OCI-LY7 (cell line): ENCODE measurements at regions not wholly inside any gene's neighbourhood (a gene's known extent, or its start where the extent isn't known, plus 50 kb on each side); places are given as distances from the start of the nearest gene placed in this dataset.

Source experiments
- BruUV-seq: library from RNA; stranded (reverse); fragments of 400-500 nt; replicated peaks from 2 replicates; lab custom pipeline; 2021; lab: Mats Ljungman, UMichigan
- CTCF ChIA-PET: fragments of 300-600 bp; sonication (Branson Sonifier 250); formaldehyde crosslinking; loops from one replicate; lab custom pipeline; 2022; ENCODE audit warnings: antibody characterized with exemption; ENCODE audit not compliant: unreplicated experiment; lab: Charles Lee
- POLR2A ChIA-PET: fragments of 300-600 bp; sonication (Branson Sonifier 250); formaldehyde crosslinking; loops from one replicate; lab custom pipeline; 2022; ENCODE audit warnings: antibody characterized with exemption; lab: Charles Lee
- DNase-seq: peaks from one replicate; pipeline ENCODE4 v3.0.0-alpha.2; 2015; ENCODE audit warnings: low spot score
- H2AFZ ChIP-seq: fragments of 200-600 bp; sonication (generic), shearing (Covaris generic); 2 replicates; pipeline ENCODE4 v1.6.1; 2014; ENCODE audit warnings: mild to moderate bottlenecking, antibody characterized with exemption, low read length, moderate library complexity
- H3K27ac ChIP-seq: fragments of 200-600 bp; sonication (generic); 2 replicates; pipeline ENCODE4 v1.5.1; 2014; ENCODE audit warnings: mixed run types, low read depth, mild to moderate bottlenecking, moderate library complexity, low read length, inconsistent platforms; ENCODE audit not compliant: poor library complexity, severe bottlenecking
- H3K36me3 ChIP-seq: fragments of 200-600 bp; sonication (generic); 2 replicates; pipeline ENCODE4 v1.6.1; 2014; ENCODE audit warnings: mild to moderate bottlenecking, antibody characterized with exemption, low read length, moderate library complexity, mixed read lengths; ENCODE audit not compliant: insufficient read depth
- H3K4me1 ChIP-seq: fragments of 200-600 bp; sonication (generic); 2 replicates; pipeline ENCODE4 v1.5.1; 2014; ENCODE audit warnings: mild to moderate bottlenecking, low read length; ENCODE audit not compliant: insufficient read depth, poor library complexity, severe bottlenecking
- H3K4me2 ChIP-seq: fragments of 200-600 bp; sonication (generic); 2 replicates; pipeline ENCODE4 v1.6.1; 2014; ENCODE audit warnings: mild to moderate bottlenecking, low read length
- H3K4me3 ChIP-seq: fragments of 200-600 bp; sonication (generic); 2 replicates; pipeline ENCODE4 v1.5.1; 2014; ENCODE audit warnings: mild to moderate bottlenecking, low read depth, low read length; ENCODE audit not compliant: poor library complexity, severe bottlenecking
- H3K79me2 ChIP-seq: fragments of 200-600 bp; sonication (generic); 2 replicates; pipeline ENCODE4 v1.6.1; 2016; ENCODE audit warnings: low read depth, mild to moderate bottlenecking, low read length, moderate library complexity, mixed read lengths; ENCODE audit not compliant: insufficient read depth
- H3K9me2 ChIP-seq: fragments of 200-600 bp; sonication (generic); 2 replicates; pipeline ENCODE4 v1.6.1; 2016; ENCODE audit warnings: mild to moderate bottlenecking, low read length, mixed read lengths; ENCODE audit not compliant: insufficient read depth
- H3K9me3 ChIP-seq: fragments of 200-600 bp; sonication (generic); 2 replicates; pipeline ENCODE4 v1.6.1; 2014; ENCODE audit warnings: mild to moderate bottlenecking, mixed run types, low read length, mixed read lengths
- H4K20me1 ChIP-seq: fragments of 200-600 bp; sonication (generic); 2 replicates; pipeline ENCODE4 v1.6.1; 2014; ENCODE audit warnings: mild to moderate bottlenecking, antibody characterized with exemption, low read length, moderate library complexity, mixed read lengths; ENCODE audit not compliant: insufficient read depth
- EZH2phosphoT487 ChIP-seq: fragments of 200-600 bp; sonication (generic); IDR thresholded peaks from 2 replicates; pipeline ENCODE4 v1.6.1; 2018; ENCODE audit warnings: low read depth, borderline replicate concordance, mild to moderate bottlenecking, mixed run types, antibody characterized with exemption, low read length, moderate library complexity, mixed read lengths
- intact Hi-C: fragments of 100-400 bp; cut with micrococcal nuclease; formaldehyde crosslinking; loops from one replicate; pipeline ENCODE4 v1.10.0; 2022; ENCODE audit not compliant: unreplicated experiment
- TF ChIP-seq, protein P1 (sequence below): fragments of 200-600 bp; sonication (generic); conservative IDR thresholded peaks from 2 replicates; pipeline ENCODE4 v1.5.1; 2014; ENCODE audit warnings: mild to moderate bottlenecking, antibody characterized with exemption, low read length, moderate library complexity, mixed read lengths

DNA sequence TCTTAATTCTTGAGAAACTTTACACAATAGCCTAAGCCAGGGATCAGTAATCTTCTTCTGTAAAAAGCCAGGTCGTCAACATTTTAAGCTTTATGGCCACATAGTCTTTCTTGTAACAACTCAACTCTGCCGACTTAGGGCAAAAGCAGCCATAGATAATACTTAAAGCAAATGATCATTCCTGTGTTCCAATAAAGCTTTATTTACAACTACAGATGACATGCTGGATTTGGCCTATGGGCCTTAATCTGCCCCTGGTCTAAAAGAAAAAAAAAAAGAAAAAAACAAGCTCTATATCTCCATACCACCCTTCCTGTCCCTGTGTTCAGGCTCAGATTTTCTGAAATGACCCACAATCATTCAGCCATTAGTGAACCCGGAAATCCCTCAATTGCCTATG is 220.3 kb downstream of the ENC1 start:
- H3K9me2 ChIP-seq: no peaks in the 10 kb centered on the region
- intact Hi-C loops: no loop called here
- H3K4me3 ChIP-seq: no peak overlapping the region
- H3K79me2 ChIP-seq: no peaks in the 10 kb centered on the region
- no peaks in the 10 kb centered on the region for H3K36me3 ChIP-seq
- no peaks in the 10 kb centered on the region for H3K9me3 ChIP-seq
- ChIA-PET CTCF (no interaction called here), POLR2A (interaction anchor here (0.6 to 1.4 kb wide), 3 partner anchors 13 to 1132 kb away, joined by 3 to 5 read pairs (median 4); no protein-coding TSS in a partner anchor)
- H2AFZ ChIP-seq: no peak overlapping the region
- H3K27ac ChIP-seq: no peak overlapping the region
- no peak for DNase-seq
- TF ChIP-seq, protein P1, sequence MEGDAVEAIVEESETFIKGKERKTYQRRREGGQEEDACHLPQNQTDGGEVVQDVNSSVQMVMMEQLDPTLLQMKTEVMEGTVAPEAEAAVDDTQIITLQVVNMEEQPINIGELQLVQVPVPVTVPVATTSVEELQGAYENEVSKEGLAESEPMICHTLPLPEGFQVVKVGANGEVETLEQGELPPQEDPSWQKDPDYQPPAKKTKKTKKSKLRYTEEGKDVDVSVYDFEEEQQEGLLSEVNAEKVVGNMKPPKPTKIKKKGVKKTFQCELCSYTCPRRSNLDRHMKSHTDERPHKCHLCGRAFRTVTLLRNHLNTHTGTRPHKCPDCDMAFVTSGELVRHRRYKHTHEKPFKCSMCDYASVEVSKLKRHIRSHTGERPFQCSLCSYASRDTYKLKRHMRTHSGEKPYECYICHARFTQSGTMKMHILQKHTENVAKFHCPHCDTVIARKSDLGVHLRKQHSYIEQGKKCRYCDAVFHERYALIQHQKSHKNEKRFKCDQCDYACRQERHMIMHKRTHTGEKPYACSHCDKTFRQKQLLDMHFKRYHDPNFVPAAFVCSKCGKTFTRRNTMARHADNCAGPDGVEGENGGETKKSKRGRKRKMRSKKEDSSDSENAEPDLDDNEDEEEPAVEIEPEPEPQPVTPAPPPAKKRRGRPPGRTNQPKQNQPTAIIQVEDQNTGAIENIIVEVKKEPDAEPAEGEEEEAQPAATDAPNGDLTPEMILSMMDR: no peak
- TF ChIP-seq EZH2phosphoT487: no peak
- no TSS peak for BruUV-seq
- H4K20me1 ChIP-seq: no peaks in the 10 kb centered on the region
- no peak overlapping the region for H3K4me2 ChIP-seq
- H3K4me1 ChIP-seq: no peaks in the 10 kb centered on the region

DNA sequence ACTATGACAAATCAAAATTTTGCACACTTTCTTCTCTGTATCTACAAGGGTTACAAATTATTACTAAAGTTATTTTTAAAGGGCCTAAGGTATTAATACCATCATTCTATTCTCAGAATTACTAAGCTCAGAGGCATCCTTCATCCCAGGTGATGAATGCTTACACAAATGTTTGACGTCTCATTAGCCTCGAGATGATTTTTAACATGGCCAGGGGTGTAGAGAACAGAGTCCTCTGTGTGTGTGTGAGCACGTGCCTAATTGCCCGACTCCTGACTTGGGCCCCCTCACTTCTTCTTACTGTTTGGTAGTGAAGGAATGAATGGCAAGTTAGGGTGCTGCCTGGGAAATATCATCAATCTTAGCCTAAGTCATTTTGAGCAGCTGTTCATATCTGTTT is 221.1 kb downstream of the ENC1 start:
- ChIA-PET POLR2A (interaction anchor here (1.0 to 1.4 kb wide), 3 partner anchors 12 to 74 kb away, joined by 3 to 5 read pairs (median 3); no protein-coding TSS in a partner anchor), CTCF (no interaction called here)
- no peak overlapping the region for H3K4me3 ChIP-seq

DNA sequence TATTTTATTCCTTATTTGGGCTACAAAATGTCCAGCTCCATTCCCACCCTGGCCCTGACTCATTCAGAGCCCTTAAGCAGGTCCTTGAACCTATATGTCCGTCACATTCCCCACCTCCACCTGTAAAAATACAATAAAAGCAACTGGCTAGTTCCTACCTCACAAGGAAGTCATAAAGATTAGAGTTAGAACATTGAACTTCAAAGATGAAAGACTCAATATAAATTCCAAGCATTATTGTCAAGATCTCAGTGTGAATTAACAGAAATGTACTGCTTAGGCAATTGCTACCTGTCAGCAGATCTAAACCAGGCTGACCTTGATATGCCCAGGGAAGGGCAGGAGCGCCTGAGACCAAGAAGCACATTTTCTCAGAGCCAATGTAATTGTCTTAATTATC is 221.8 kb downstream of the ENC1 start:
- CTCF ChIA-PET: interaction anchor here (0.5 kb wide), 1 partner anchor 48 kb away, joined by 3 read pairs; no protein-coding TSS in a partner anchor
- intact Hi-C loops: no loop called here
- POLR2A ChIA-PET: interaction anchor here (1.0 to 1.1 kb wide), 2 partner anchors 72 to 74 kb away, joined by 3 read pairs; no protein-coding TSS in a partner anchor

More for the DNA sequence above, 221.1 kb downstream of the ENC1 start:
- no peak overlapping the region for H3K4me2 ChIP-seq
- no peaks in the 10 kb centered on the region for H3K79me2 ChIP-seq
- H4K20me1 ChIP-seq: no peaks in the 10 kb centered on the region
- TF ChIP-seq, protein P1: no peak
- TF ChIP-seq EZH2phosphoT487: no peak
- BruUV-seq: no TSS peak
- no peaks in the 10 kb centered on the region for H3K9me2 ChIP-seq
- no peak overlapping the region for H3K27ac ChIP-seq
- no peaks in the 10 kb centered on the region for H3K9me3 ChIP-seq
- DNase-seq: no peak
- no peaks in the 10 kb centered on the region for H3K4me1 ChIP-seq
- no peak overlapping the region for H2AFZ ChIP-seq
- intact Hi-C loops: no loop called here
- H3K36me3 ChIP-seq: no peaks in the 10 kb centered on the region

More for the DNA sequence above, 221.8 kb downstream of the ENC1 start:
- no peak for TF ChIP-seq EZH2phosphoT487
- TF ChIP-seq, protein P1: no peak
- Histone ChIP-seq H4K20me1 (no peaks in the 10 kb centered on the region), H3K4me2 (no peak overlapping the region), H2AFZ (no peak overlapping the region), H3K9me3 (no peaks in the 10 kb centered on the region), H3K4me1 (no peaks in the 10 kb centered on the region), H3K9me2 (no peaks in the 10 kb centered on the region), H3K79me2 (no peaks in the 10 kb centered on the region), H3K27ac (no peak overlapping the region), H3K36me3 (no peaks in the 10 kb centered on the region), H3K4me3 (no peak overlapping the region)
- DNase-seq: no peak
- BruUV-seq: no TSS peak
